CD4-positive, alpha-beta T cell (primary cell): ENCODE measurements at regions not wholly inside any gene's neighbourhood (a gene's known extent, or its start where the extent isn't known, plus 50 kb on each side); places are given as distances from the start of the nearest gene placed in this dataset.

Source experiments
- ATAC-seq: fragments of 200-7000 bp; cut with Tn5 transposase; one replicate; pipeline ENCODE4 v1.10.0; 2022; ENCODE audit warnings: mild to moderate bottlenecking; ENCODE audit not compliant: poor library complexity
- CTCF ChIA-PET: fragments of 350-600 bp; sonication (Branson Sonifier 250); formaldehyde crosslinking; loops from one replicate; lab custom pipeline; 2021; ENCODE audit warnings: antibody characterized with exemption, inconsistent platforms; lab: Charles Lee
- POLR2A ChIA-PET: fragments of 350-600 bp; sonication (Branson Sonifier 250); formaldehyde crosslinking; loops from one replicate; lab custom pipeline; 2021; ENCODE audit warnings: antibody characterized with exemption, inconsistent platforms; lab: Charles Lee
- DNase-seq, 14 experiments: peaks; one replicate each; pipeline ENCODE4 v3.0.0-alpha.2; 2013 to 2020; ENCODE audit warnings: mixed read lengths in 2 of 14
- H3K27ac ChIP-seq, 2 donors: one replicate each; pipeline versions ENCODE4 v1.5.1 to v1.7.0; 2013; ENCODE audit warnings: low read length in 2 of 2, low read depth in 1 of 2, mild to moderate bottlenecking in 1 of 2
- H3K27me3 ChIP-seq, 2 experiments: 1 replicate in 1 of 2; 2 replicates in 1 of 2; pipeline versions ENCODE4 v1.6.1 to v1.7.0; 2013; ENCODE audit warnings: low read length in 2 of 2, control low read depth in 1 of 2, mild to moderate bottlenecking in 1 of 2, moderate library complexity in 1 of 2; ENCODE audit not compliant: insufficient read depth in 2 of 2, control insufficient read depth in 1 of 2
- H3K36me3 ChIP-seq: one replicate; pipeline ENCODE4 v1.6.1; 2013; ENCODE audit warnings: low read length, control low read depth; ENCODE audit not compliant: insufficient read depth
- H3K4me1 ChIP-seq: one replicate; pipeline ENCODE4 v1.6.1; 2013; ENCODE audit warnings: low read length, control low read depth; ENCODE audit not compliant: insufficient read depth
- H3K4me3 ChIP-seq: one replicate; pipeline ENCODE4 v1.5.1; 2013; ENCODE audit warnings: mild to moderate bottlenecking, low read length, moderate library complexity
- H3K9me3 ChIP-seq, 2 experiments: 1 replicate in 1 of 2; 2 replicates in 1 of 2; pipeline versions ENCODE4 v1.6.1 to v1.7.0; 2013; ENCODE audit warnings: low read length in 2 of 2, mild to moderate bottlenecking in 2 of 2, control low read depth in 1 of 2, moderate library complexity in 1 of 2; ENCODE audit not compliant: control insufficient read depth in 1 of 2, insufficient read depth in 1 of 2
- H3K27ac Mint-ChIP-seq: one replicate; pipeline ENCODE4 v1.8.0; 2020; ENCODE audit warnings: mixed read lengths
- H3K27me3 Mint-ChIP-seq: one replicate; pipeline ENCODE4 v1.8.0; 2021; ENCODE audit warnings: mixed read lengths
- H3K36me3 Mint-ChIP-seq: one replicate; pipeline ENCODE4 v1.8.0; 2021; ENCODE audit warnings: low read depth, mixed read lengths
- H3K4me1 Mint-ChIP-seq: one replicate; pipeline ENCODE4 v1.8.0; 2021; ENCODE audit warnings: low read depth, mixed read lengths
- H3K4me3 Mint-ChIP-seq: one replicate; pipeline ENCODE4 v1.8.0; 2020; ENCODE audit warnings: mild to moderate bottlenecking, mixed read lengths
- H3K9me3 Mint-ChIP-seq: one replicate; pipeline ENCODE4 v1.8.0; 2020; ENCODE audit warnings: mixed read lengths
- CTCF ChIP-seq: fragments of 200-600 bp; IDR thresholded peaks from one replicate; pipeline ENCODE4 v1.8.0; 2022; ENCODE audit warnings: antibody characterized with exemption, mild to moderate bottlenecking
- intact Hi-C, 2 experiments: fragments of 100-400 bp; cut with DNase I in 1 of 2; cut with micrococcal nuclease in 1 of 2; formaldehyde crosslinking; loops; one replicate each; pipeline versions ENCODE4 v1.15.1 to v1.9.0; 2023 to 2025; cut with DNase I, micrococcal nuclease

- ChIA-PET POLR2A (no interaction called here), CTCF (interaction anchor here (0.7 kb wide), 1 partner anchor 9 kb away, joined by 3 read pairs; no protein-coding TSS in a partner anchor)
- Histone ChIP-seq H3K36me3 (no peaks in the 10 kb centered on the region), H3K4me1 (no peaks in the 10 kb centered on the region), H3K9me3 (no peaks in the 10 kb centered on the region), H3K27ac (no peak overlapping the region), H3K4me3 (no peak overlapping the region), H3K27me3 (no peaks in the 10 kb centered on the region)
- ATAC-seq (no peak), DNase-seq (no peak)
- Mint-ChIP-seq H3K4me1 (no peaks in the 10 kb centered on the region), H3K36me3 (no peaks in the 10 kb centered on the region), H3K9me3 (no peaks in the 10 kb centered on the region), H3K4me3 (no peak overlapping the region), H3K27me3 (peaks cover 53% of the 10 kb centered on the region), H3K27ac (no peak overlapping the region)
- no peak for TF ChIP-seq CTCF
- intact Hi-C loops = no loop called here
These were observed 65.6 kb upstream of the MAP1B start for GRCh38 chr5:72041654-72042053.

- H3K36me3 Mint-ChIP-seq = no peaks in the 10 kb centered on the region
- ATAC-seq = no peak
- no peak for TF ChIP-seq CTCF
- DNase-seq = no peak
- Histone ChIP-seq H3K4me1 (no peaks in the 10 kb centered on the region), H3K4me3 (no peak overlapping the region), H3K27ac (no peak overlapping the region), H3K27me3 (no peaks in the 10 kb centered on the region), H3K9me3 (no peaks in the 10 kb centered on the region), H3K36me3 (no peaks in the 10 kb centered on the region)
- H3K4me1 Mint-ChIP-seq = no peaks in the 10 kb centered on the region
- no peak overlapping the region for H3K27ac Mint-ChIP-seq
- ChIA-PET CTCF (interaction anchor here (0.7 kb wide), 1 partner anchor 10 kb away, joined by 3 read pairs; no protein-coding TSS in a partner anchor), POLR2A (no interaction called here)
- peaks cover 2% of the 10 kb centered on the region for H3K9me3 Mint-ChIP-seq
- H3K27me3 Mint-ChIP-seq = peaks cover 53% of the 10 kb centered on the region
- intact Hi-C loops = no loop called here
- H3K4me3 Mint-ChIP-seq = no peak overlapping the region
These were observed 65.2 kb upstream of the MAP1B start for GRCh38 chr5:72042097-72042496.

- TF ChIP-seq CTCF = no peak
- DNase-seq (no peak), ATAC-seq (no peak)
- ChIA-PET POLR2A (no interaction called here), CTCF (no interaction called here)
- Histone ChIP-seq H3K9me3 (no peaks in the 10 kb centered on the region), H3K36me3 (no peaks in the 10 kb centered on the region), H3K27me3 (peaks cover 0 to 4% of the 10 kb centered on the region in 2 experiments), H3K4me1 (no peaks in the 10 kb centered on the region), H3K27ac (no peak overlapping the region), H3K4me3 (no peak overlapping the region)
- Mint-ChIP-seq H3K27ac (no peak overlapping the region), H3K9me3 (peaks cover 11% of the 10 kb centered on the region), H3K4me1 (no peaks in the 10 kb centered on the region), H3K27me3 (peaks cover 51% of the 10 kb centered on the region), H3K4me3 (no peak overlapping the region), H3K36me3 (no peaks in the 10 kb centered on the region)
- intact Hi-C loops = no loop called here
These were observed 61.6 kb upstream of the MAP1B start for GRCh38 chr5:72045692-72046091.
